Suprapubic skin (tissue), 4 donors: ENCODE measurements at regions not wholly inside any gene's neighbourhood (a gene's known extent, or its start where the extent isn't known, plus 50 kb on each side); places are given as distances from the start of the nearest gene placed in this dataset.
A peak's percentile ranks its signal among the peaks of the same experiment; 100 is the strongest.

ENCODE experiments used
- DNase-seq, 2 donors: peaks; one replicate each; pipeline ENCODE4 v3.0.0-alpha.2; 2019; ENCODE audit warnings: low spot score in 2 of 2
- H3K27ac ChIP-seq: fragments of 200-600 bp; sonication (generic); one replicate; pipeline ENCODE4 v1.5.1; 2019
- H3K27me3 ChIP-seq: fragments of 200-600 bp; sonication (generic); one replicate; pipeline ENCODE4 v1.5.1; 2019
- H3K36me3 ChIP-seq: fragments of 200-600 bp; sonication (generic); one replicate; pipeline ENCODE4 v1.5.1; 2019
- H3K4me1 ChIP-seq: fragments of 200-600 bp; sonication (generic); one replicate; pipeline ENCODE4 v1.5.1; 2019
- H3K4me3 ChIP-seq: fragments of 200-600 bp; sonication (generic); one replicate; pipeline ENCODE4 v1.5.1; 2019; ENCODE audit warnings: mild to moderate bottlenecking
- H3K9me3 ChIP-seq: fragments of 200-600 bp; sonication (generic); one replicate; pipeline ENCODE4 v1.5.1; 2019
- CTCF ChIP-seq, 2 donors: fragments of 200-600 bp in 1 of 2; fragments of 450-650 bp in 1 of 2; sonication (generic) in 1 of 2; IDR thresholded peaks; one replicate each; pipeline ENCODE4 v1.5.1; 2016 to 2019; ENCODE audit warnings: antibody characterized with exemption in 2 of 2, mild to moderate bottlenecking in 1 of 2, moderate library complexity in 1 of 2
- EP300 ChIP-seq: sonication (generic); formaldehyde crosslinking; IDR thresholded peaks from one replicate; pipeline ENCODE4 v1.6.1; 2017; ENCODE audit warnings: antibody characterized with exemption
- POLR2A ChIP-seq, 2 donors: fragments of 450-650 bp; IDR thresholded peaks; one replicate each; pipeline ENCODE4 v1.6.1; 2017; ENCODE audit warnings: antibody characterized with exemption in 2 of 2, mild to moderate bottlenecking in 2 of 2, moderate library complexity in 2 of 2
- POLR2AphosphoS5 ChIP-seq, 3 donors: sonication (generic); formaldehyde crosslinking; IDR thresholded peaks; one replicate each; pipeline ENCODE4 v1.6.1; 2017; ENCODE audit warnings: antibody characterized with exemption in 3 of 3
- WGBS: methylation state at CpG from one replicate; pipeline ENCODE4 v1.1.5; 2018; 5-methylcytosine and 5-hydroxymethylcytosine counted together

DNA sequence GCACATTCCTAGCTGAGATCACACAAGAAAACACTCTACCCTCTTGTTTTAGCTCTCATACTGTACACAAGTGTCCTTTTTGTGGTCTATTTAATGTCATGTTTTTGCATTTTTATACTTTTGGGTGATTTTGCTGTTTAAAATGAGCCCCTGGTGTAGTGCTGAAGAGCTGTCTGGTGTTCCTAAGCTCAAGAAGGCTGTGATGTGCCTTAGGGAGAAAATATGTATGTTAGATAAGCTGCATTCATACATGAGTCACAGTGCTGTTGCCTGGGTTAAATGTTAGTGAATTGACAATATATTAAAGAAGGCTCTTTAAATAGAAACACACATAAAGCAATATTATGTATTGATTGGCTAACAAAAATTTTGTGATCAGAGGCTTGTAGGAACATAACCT, 387.4 kb upstream of the C2CD4B start:
- Histone ChIP-seq H3K4me1 (peaks cover 10% of the 10 kb centered on the region), H3K9me3 (no peaks in the 10 kb centered on the region), H3K4me3 (no peak overlapping the region), H3K27me3 (no peaks in the 10 kb centered on the region), H3K36me3 (no peaks in the 10 kb centered on the region), H3K27ac (no peak overlapping the region)
- TF ChIP-seq EP300 (no peak), CTCF (IDR thresholded peaks at IDR 0.05) (no peak), POLR2AphosphoS5 (IDR thresholded peaks at IDR 0.05) (no peak), POLR2A (IDR thresholded peaks at IDR 0.05) (no peak)
- no peak for DNase-seq

DNA sequence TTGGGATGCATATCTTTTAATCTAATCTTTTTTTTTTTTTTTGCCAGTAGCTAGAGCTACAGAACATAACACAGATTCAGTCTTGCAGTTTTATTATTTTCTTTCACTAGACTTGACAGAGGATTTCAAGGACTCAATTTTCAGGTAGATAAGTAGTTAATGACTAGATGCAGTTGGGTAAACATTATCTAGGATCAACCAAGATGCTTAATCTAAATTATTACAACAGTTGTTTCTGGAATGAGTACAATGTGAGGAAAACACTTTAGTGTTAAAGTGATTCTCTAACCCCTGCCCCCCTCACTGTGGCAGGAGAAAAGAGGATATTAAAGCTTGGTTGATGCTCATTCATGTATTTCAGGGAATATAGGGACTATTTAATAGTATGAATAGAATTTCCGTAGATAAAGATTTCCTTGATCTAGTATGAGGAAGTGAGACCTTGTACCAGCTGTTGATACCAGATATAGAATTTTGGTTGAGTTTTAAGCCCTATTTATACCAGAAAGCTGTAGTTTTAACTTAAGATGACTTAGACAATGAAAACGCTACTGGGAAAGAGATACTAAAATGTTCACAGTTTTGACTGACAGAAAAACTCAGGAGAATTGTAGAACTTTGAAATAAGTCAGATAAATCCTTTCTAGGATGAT, 389.0 kb upstream of the C2CD4B start:
- DNase-seq, result no peak
- TF ChIP-seq POLR2A (IDR thresholded peaks at IDR 0.05), result no peak
- no peak for TF ChIP-seq POLR2AphosphoS5 (IDR thresholded peaks at IDR 0.05)
- TF ChIP-seq EP300, result no peak
- no peak for TF ChIP-seq CTCF (IDR thresholded peaks at IDR 0.05)
- 73% methylated on average over 2 of the region's 2 CpGs for WGBS
- Histone ChIP-seq H3K4me3 (no peak overlapping the region), H3K4me1 (peaks cover 5% of the 10 kb centered on the region), H3K27ac (no peak overlapping the region), H3K27me3 (no peaks in the 10 kb centered on the region), H3K9me3 (no peaks in the 10 kb centered on the region), H3K36me3 (no peaks in the 10 kb centered on the region)

DNA sequence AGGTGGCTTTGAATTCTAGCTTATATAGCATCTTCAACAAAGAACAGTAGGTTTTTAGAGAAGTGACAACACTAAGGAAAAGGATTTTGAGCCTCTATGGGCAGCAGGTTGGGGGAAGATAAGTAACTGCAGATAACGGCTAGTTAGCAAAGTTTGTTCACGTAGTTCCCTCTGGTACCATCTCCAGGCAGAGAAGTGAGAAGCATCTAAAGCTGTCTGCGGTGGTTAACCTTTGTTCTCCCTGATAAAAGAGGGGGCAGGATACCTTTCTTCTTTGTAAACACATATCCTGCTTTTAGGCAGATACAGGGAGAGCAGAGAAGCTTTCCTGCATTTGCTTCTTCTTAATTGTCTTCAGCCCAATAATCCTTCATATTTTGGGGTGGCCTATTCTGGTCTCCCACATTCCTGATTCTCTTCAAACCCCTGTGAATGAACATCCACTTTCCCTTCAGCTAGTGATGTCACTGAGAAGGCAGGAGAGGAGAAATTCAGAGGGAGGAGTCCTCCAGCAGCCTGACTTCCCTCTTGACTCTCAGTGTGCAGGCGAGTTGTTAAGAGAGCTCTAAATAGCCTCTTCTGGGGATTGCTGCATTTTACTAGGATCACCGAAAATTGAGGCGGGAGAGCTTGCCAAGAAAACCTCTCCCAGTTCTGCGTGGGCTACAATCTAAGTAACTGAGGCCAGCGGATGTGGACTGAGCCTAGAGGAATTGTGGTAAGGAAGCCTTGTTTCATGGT, 393.7 kb upstream of the C2CD4B start:
- Histone ChIP-seq H3K4me3 (no peak overlapping the region), H3K27ac (peak overlapping the region; percentile 43), H3K36me3 (no peaks in the 10 kb centered on the region), H3K4me1 (peaks cover 5% of the 10 kb centered on the region), H3K9me3 (no peaks in the 10 kb centered on the region), H3K27me3 (no peaks in the 10 kb centered on the region)
- TF ChIP-seq POLR2AphosphoS5 (IDR thresholded peaks at IDR 0.05), result no peak
- TF ChIP-seq EP300, result no peak
- no peak for TF ChIP-seq POLR2A (IDR thresholded peaks at IDR 0.05)
- no peak for TF ChIP-seq CTCF (IDR thresholded peaks at IDR 0.05)
- 73% methylated on average over 8 of the region's 8 CpGs for WGBS
- DNase-seq, result no peak

- H3K9me3 ChIP-seq, result no peaks in the 10 kb centered on the region
- DNase-seq, result no peak
- no peak overlapping the region for H3K27ac ChIP-seq
- H3K27me3 ChIP-seq, result no peaks in the 10 kb centered on the region
- H3K4me3 ChIP-seq, result no peak overlapping the region
- 61% methylated on average over 1 of the region's 1 CpG for WGBS
- H3K36me3 ChIP-seq, result no peaks in the 10 kb centered on the region
- peaks cover 5% of the 10 kb centered on the region for H3K4me1 ChIP-seq
- TF ChIP-seq CTCF (IDR thresholded peaks at IDR 0.05), result no peak
- no peak for TF ChIP-seq POLR2AphosphoS5 (IDR thresholded peaks at IDR 0.05)
- no peak for TF ChIP-seq EP300
- TF ChIP-seq POLR2A (IDR thresholded peaks at IDR 0.05), result no peak
These were observed 394.3 kb upstream of the C2CD4B start for GRCh38 chr15:62559381-62559733.

GRCh38 chr15:62561059-62561519, 396.0 kb upstream of the C2CD4B start:
- H3K4me1 ChIP-seq, result peaks cover 5% of the 10 kb centered on the region
- 66% methylated on average over 11 of the region's 11 CpGs for WGBS
- TF ChIP-seq POLR2A (IDR thresholded peaks at IDR 0.05) (no peak), POLR2AphosphoS5 (IDR thresholded peaks at IDR 0.05) (no peak), EP300 (no peak), CTCF (IDR thresholded peaks at IDR 0.05) (no peak)
- H3K9me3 ChIP-seq, result no peaks in the 10 kb centered on the region
- peak overlapping the region; percentile 15 for H3K4me3 ChIP-seq
- DNase-seq, result no peak
- H3K36me3 ChIP-seq, result no peaks in the 10 kb centered on the region
- no peaks in the 10 kb centered on the region for H3K27me3 ChIP-seq
- H3K27ac ChIP-seq, result no peak overlapping the region
